ENCODE measurements at regions not wholly inside any gene's neighbourhood (a gene's known extent, or its start where the extent isn't known, plus 50 kb on each side); places are given as distances from the start of the nearest gene placed in this dataset.

- H3K4me1 ChIP-seq, result no peaks in the 10 kb centered on the region
- no peaks in the 10 kb centered on the region for H3K36me3 ChIP-seq
- no peak overlapping the region for H3K4me3 ChIP-seq
- in situ Hi-C loops (cut with MboI; ENCODE audit: low pct_ligation_motif_present in 1 of 4, low pct_unique_long_range_greater_than_20kb in 1 of 4, low sequenced_read_pairs in 3 of 4) (no loop called here), intact Hi-C loops (cut with DNase I; ENCODE audit: low total_unique reads) (no loop called here)
- no peak overlapping the region for H3K27ac ChIP-seq
- TF ChIP-seq POLR2AphosphoS5 (IDR thresholded peaks at IDR 0.05) (no peak), EP300 (IDR thresholded peaks at IDR 0.05; ENCODE audit: low read depth) (no peak), CTCF (IDR thresholded peaks at IDR 0.05) (no peak), POLR2A (IDR thresholded peaks at IDR 0.05) (no peak)
- no peak for DNase-seq
- H3K27me3 ChIP-seq, result peaks cover 84% of the 10 kb centered on the region
- 2 to 53% methylated on average over 1 of the region's 1 CpG for WGBS, 2 donors (ENCODE audit: low coverage in 1 of 2)
- H3K9me3 ChIP-seq, result no peaks in the 10 kb centered on the region
Observed at GRCh38 chr22:22144858-22145257, 99.7 kb upstream of the VPREB1 start.

DNA sequence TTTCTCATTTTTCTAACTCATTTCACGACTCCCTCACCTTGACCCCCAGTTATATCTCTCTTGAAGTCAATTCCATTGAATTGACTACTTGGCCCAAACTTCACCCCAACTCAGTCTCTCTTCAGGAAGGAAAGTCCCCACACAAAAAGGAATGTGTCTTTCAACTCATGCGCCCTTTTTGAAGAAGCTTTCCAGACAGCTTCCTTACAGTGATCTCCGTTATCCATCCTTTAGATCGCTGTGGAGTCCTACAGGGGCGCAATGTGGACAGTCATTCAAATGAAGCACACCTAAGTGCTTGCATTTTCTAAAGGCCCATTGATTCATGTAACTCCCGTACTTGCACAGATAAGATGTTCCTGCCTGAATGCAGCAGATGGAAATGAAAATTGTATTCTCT, 101.1 kb upstream of the VPREB1 start:
- no peaks in the 10 kb centered on the region for H3K36me3 ChIP-seq
- no peak for TF ChIP-seq POLR2AphosphoS5 (IDR thresholded peaks at IDR 0.05)
- TF ChIP-seq CTCF (IDR thresholded peaks at IDR 0.05), result no peak
- TF ChIP-seq EP300 (IDR thresholded peaks at IDR 0.05; ENCODE audit: low read depth), result no peak
- no peak for TF ChIP-seq POLR2A (IDR thresholded peaks at IDR 0.05)

GRCh38 chr22:22142661-22143060, 101.9 kb upstream of the VPREB1 start:
- Histone ChIP-seq H3K27ac (no peak overlapping the region), H3K36me3 (no peaks in the 10 kb centered on the region), H3K9me3 (no peaks in the 10 kb centered on the region), H3K4me3 (no peak overlapping the region), H3K4me1 (no peaks in the 10 kb centered on the region), H3K27me3 (peaks cover 70% of the 10 kb centered on the region)
- 38 to 64% methylated on average over 5 of the region's 5 CpGs for WGBS, 2 donors (ENCODE audit: low coverage in 1 of 2)
- DNase-seq, result no peak
- intact Hi-C loops (cut with DNase I; ENCODE audit: low total_unique reads), result no loop called here
- TF ChIP-seq EP300 (IDR thresholded peaks at IDR 0.05; ENCODE audit: low read depth) (no peak), CTCF (IDR thresholded peaks at IDR 0.05) (no peak), POLR2AphosphoS5 (IDR thresholded peaks at IDR 0.05) (no peak), POLR2A (IDR thresholded peaks at IDR 0.05) (no peak)
- in situ Hi-C loops (cut with MboI; ENCODE audit: low pct_ligation_motif_present in 1 of 4, low pct_unique_long_range_greater_than_20kb in 1 of 4, low sequenced_read_pairs in 3 of 4), result no loop called here

More for the DNA sequence above, 101.1 kb upstream of the VPREB1 start:
- in situ Hi-C loops (cut with MboI; ENCODE audit: low pct_ligation_motif_present in 1 of 4, low pct_unique_long_range_greater_than_20kb in 1 of 4, low sequenced_read_pairs in 3 of 4) (no loop called here), intact Hi-C loops (cut with DNase I; ENCODE audit: low total_unique reads) (no loop called here)
- Histone ChIP-seq H3K27me3 (peaks cover 72% of the 10 kb centered on the region), H3K27ac (no peak overlapping the region), H3K9me3 (no peaks in the 10 kb centered on the region), H3K4me1 (no peaks in the 10 kb centered on the region), H3K4me3 (no peak overlapping the region)
- WGBS, 2 donors (ENCODE audit: low coverage in 1 of 2), result 59 to 64% methylated on average over 5 to 6 of the region's 6 CpGs
- DNase-seq, result no peak

- in situ Hi-C loops (cut with MboI; ENCODE audit: low pct_ligation_motif_present in 1 of 4, low pct_unique_long_range_greater_than_20kb in 1 of 4, low sequenced_read_pairs in 3 of 4) (no loop called here), intact Hi-C loops (cut with DNase I; ENCODE audit: low total_unique reads) (no loop called here)
- Histone ChIP-seq H3K36me3 (no peaks in the 10 kb centered on the region), H3K9me3 (no peaks in the 10 kb centered on the region), H3K4me3 (no peak overlapping the region), H3K27ac (no peak overlapping the region), H3K4me1 (no peaks in the 10 kb centered on the region), H3K27me3 (peaks cover 72% of the 10 kb centered on the region)
- DNase-seq, result no peak
- WGBS, 2 donors (ENCODE audit: low coverage in 1 of 2), result 64 to 67% methylated on average over 4 of the region's 4 CpGs
- TF ChIP-seq POLR2AphosphoS5 (IDR thresholded peaks at IDR 0.05) (no peak), EP300 (IDR thresholded peaks at IDR 0.05; ENCODE audit: low read depth) (no peak), POLR2A (IDR thresholded peaks at IDR 0.05) (no peak), CTCF (IDR thresholded peaks at IDR 0.05) (no peak)
Observed at GRCh38 chr22:22141771-22142591, 102.6 kb upstream of the VPREB1 start.
